Activated CD4-positive, alpha-beta T cell treated with anti-CD3 and anti-CD28 coated beads, Interleukin-2, amount 50 U/mL, for 24 hours (primary cell): ENCODE measurements at regions not wholly inside any gene's neighbourhood (a gene's known extent, or its start where the extent isn't known, plus 50 kb on each side); places are given as distances from the start of the nearest gene placed in this dataset.

Experiments used
- DNase-seq, 2 donors: peaks; one replicate each; pipeline ENCODE4 v3.0.0-alpha.2; 2020; ENCODE audit warnings: low read depth in 1 of 2, low spot score in 1 of 2

DNA sequence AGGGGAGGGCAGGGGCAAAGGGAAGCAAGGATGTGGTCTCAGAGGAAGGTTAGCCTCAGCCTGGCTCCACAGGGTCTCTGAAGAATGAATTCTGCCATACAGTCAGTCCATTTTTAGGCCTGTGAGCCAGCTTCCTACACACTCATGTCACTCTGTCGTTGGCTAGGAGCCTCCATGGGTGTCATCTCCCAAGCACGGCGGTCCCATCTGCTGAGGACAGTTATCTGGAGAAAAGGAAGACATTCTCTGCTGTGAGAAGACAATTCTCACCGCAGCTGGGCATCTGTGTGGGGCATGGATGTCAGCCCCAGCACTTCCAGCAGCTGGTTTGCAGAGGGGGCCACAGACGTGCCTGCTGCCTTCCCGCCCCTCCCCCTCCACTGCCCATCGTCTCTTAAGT is 167.6 kb downstream of the LINC00237 start:
- no peak for DNase-seq

DNA sequence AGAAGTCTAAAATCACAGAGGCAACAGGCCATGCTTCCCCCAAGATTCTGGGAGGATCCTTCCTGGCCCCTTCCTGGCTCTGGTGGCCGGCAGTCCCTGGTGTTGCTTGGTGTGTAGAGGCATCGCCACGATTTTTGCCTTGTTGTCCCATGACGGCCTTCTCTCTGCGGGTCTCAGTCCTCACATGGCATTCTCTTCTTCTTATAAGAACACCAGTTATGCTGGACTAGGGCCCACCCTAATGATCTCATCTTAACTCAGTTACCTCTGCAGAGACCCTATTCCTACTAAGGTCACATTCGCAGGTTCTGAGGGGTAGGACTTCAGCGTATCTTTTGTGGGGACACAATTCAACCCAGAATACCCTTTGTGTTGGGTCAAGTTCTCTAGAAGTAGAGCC is 168.0 kb downstream of the LINC00237 start:
- DNase-seq, result no peak

DNA sequence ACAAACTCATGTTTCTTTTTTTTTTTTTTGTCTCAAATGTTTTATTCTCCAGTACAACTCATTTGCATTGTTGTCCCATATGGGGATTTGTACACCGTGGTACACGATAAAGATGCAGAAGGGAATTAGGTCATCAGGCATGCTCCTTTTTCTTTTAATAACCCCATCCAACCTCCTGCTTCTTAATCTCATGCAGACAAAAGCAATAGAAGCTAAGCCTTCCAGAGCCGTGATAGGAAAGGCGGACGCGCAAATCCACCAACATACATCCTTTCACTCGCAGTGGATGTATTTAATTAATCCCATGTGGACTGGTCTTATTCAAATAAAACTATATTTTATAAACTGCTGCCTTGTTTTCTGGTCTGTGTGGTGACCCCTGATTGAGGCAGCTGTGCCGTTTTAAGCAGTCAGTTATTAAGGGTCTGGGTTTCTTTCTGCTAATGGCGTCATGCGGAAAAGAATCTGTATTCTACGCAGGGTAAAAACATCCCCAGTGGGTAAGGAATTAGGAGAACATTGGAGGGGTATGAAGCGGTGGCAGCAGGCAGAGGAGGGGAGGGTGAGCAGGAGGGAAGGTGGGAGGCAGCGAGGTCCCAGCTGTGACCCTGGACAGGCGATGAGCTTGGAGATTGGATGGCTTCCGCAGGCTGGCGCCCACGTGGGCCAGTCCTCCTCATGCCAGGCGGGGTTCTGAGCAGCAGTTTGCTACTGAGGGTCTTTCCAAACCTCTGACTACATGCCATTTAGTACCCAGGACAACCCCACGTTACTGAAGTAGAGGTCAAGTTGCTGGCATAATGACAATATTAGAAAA is 172.8 kb downstream of the LINC00237 start:
- DNase-seq, result no peak

DNA sequence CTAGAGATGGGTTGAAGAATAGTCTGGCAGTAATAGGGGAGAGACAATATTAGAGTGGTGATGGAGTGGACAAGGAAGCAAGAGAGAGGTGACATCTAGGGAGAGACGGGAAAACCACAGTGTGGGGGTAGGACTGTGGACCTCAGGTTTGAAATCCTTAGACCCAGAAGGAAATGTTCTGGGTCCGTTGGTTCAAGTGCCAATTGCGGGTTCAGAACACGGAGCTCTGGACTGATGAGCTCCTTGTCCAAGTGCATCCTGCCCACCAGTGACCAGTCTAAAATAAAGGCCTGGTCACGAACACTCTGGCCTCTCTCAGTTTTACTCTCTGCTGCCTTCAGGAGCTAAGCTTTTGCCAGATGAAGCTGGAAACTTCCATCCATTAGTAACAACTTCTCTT is 174.0 kb downstream of the LINC00237 start:
- DNase-seq, result no peak

DNA sequence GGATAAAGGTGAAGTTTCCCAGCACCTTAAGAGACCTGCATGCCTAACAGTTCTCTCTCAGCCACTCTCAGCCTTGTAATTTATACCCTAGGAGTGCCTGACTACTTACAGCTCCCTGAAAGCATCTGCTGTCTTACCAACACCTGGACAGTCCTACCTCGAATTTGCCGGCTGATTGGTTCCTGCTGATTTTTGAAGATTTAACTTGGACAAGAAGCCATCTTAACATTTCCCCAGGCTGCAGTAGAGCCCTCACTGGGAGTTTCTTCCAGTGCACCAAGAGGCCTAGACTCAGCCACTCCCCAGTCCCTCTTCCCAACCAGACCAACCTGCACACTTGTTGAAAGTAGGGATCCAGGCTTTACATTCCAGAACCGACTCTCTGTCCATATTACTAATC is 174.5 kb downstream of the LINC00237 start:
- DNase-seq, result no peak

DNA sequence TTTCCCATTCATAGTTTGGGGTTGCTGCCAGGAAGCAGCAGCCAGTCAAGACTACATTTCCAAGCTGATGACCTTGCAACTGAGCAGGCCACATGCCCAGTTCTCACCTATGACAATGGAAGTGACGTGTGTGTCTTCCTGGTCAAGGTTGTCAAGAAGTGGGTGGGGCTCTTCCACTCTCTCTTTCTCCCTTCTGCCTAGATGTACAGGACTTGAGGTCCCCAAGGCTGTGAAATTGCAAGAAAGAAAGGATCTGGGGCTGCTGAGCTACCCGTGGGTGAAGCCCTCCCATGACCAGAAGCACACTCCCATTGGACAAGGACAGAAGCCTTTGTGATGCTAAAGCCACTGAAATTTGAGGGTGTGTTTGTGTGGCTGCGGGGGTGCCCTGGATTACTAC is 175.1 kb downstream of the LINC00237 start:
- no peak for DNase-seq

DNA sequence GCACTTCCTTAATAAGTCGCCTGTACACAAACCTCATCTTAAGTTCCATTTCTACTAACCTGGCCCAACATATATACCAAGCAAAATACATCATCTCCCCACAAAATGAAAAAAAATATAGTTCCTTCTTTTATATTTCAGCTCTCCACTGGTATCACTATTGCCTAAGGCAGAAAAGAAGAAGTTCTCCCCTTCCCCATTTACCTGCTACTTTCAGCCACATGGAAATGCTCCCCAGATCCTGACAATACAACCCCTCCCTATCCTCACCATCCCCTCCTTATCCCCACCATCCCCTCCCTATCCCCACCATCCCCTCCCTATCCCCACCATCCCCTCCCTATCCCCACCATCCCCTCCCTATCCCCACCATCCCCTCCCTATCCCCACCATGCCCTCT is 175.7 kb downstream of the LINC00237 start:
- DNase-seq, result no peak

DNA sequence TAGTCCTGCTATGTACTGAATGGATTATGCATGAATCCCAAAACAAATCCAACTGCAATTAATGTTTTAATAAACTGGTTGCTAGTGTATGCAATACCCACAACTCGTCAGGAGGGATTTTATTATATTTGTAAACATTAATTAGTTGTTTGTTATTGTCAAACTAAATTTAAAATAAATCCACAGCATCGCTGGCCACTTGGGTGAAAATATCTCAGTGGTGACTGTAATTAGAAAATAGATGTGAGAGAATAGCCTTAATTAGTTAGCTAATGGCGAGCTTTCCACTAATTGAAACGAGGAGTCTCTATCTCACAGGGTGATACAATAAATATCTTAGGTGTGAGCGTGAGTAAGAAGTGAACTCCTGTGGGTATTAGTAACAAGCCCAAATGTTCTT is 176.8 kb downstream of the LINC00237 start:
- DNase-seq, result no peak

DNA sequence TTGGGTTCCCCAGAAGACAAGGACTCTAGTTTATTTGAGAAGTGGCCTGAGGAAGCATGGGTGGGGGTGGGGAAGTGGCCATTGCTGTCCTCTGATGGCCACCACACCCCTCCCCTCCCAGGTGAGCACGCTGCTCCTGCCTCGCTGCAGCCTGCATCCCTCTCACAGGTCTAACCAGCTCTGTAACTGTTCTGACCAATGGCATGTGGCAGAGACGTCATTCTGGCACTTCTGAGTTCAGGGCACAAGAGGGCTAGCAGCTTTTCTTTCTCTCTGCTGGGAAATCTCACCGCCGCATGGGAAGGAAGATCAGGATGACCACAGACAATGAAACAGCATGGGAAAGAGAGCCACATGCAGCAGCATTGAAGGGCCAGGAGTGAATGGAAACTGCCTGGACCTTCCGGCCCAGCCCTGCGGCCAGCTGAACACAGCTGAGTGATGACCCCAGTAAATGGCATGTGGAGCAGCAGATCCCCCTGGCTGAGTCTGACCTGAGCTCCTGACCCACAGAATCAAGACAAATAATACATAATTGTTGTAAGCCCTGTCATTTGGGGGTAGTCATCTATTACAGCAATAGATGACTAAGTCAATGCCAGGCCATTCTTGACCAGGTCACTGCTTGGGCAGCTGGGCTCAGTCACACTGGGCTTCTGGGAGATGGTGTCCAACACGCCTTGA is 179.8 kb downstream of the LINC00237 start:
- no peak for DNase-seq

DNA sequence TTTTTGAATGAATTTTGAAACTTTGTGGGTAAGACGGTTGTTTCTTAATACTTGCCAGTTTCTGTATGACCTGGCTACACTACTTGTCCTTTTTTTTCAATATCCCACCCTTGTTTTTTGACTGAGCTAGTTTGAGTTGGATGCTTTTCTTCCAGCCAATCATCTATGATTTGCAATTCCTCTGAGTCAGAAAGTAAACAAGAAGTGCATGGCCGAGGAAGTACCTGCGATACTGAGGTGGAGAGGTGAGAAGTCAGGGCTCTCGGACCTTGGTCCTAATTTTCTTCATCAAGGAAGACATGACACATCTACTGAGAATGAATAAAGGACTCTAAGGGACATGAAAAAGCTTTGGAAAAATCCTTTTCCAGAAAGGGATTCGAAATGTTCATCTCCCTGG is 185.7 kb downstream of the LINC00237 start:
- no peak for DNase-seq

DNA sequence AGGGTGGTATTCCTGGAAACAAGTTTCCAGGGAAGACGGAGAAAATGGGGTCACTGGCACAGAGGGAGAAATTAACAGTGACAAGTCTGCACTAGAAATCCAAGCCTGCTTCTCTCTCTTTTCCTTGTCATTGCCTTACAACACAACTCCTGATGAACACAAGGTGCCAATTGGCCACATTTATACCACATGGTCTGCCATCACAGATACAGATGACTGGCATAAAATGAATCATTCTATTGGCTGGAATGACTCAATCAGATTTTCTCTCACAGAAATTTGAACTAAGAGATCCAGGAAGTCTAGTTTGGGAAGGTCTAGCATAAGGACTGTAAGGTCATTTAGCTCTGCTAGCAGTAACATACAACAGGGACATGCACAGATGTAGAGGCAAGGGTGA is 190.3 kb downstream of the LINC00237 start:
- DNase-seq, result no peak

DNA sequence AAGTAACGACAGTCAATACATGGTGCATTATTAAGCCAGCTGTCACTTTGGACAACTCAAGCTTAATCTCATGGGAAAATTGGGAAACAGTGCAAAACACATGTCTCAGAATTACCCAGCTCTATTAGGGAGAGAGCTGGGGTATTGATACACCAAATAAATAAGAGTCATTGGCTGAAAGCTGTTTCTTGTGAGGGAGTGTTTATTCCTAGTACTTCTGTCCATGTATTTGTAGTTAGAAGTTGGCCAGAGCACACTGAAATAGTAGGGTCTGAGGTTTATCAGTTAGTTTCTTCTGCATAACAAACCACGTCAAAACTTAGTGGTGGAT is 192.0 kb upstream of the RALGAPA2 start:
- no peak for DNase-seq

DNA sequence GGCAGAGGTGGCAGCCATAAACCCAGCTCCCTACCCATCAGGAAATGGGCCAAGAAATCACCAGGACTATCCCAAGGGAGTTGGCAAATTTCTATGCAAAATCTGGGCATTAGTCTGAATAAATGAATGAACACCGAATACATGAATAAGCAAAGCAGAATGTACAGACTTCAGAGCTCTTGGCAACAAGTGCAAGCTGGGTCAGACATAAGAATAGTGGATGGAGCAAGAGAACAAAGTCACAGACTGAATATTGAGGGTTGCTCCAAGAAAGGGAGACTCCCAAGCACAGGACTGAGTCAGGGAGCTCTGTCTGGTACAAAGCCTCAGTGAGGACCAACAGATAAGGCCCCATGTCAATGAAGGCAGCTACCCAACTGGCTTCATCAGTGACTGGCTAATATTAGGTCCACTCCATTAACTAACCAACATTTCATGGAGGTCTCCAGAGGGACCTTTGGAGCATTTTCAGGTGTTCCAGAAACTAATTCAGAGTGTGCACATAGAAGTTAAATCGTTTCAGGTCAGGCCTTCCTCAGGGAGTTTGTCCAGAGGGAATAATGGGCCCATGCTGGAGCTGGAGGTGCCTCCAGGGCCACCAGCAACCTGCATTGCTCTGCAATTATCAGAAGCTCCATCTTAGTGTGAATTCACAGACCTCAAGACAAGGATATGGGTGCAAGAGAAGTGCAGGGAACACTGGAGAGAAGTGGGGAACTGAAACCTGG is 191.5 kb upstream of the RALGAPA2 start:
- no peak for DNase-seq

DNA sequence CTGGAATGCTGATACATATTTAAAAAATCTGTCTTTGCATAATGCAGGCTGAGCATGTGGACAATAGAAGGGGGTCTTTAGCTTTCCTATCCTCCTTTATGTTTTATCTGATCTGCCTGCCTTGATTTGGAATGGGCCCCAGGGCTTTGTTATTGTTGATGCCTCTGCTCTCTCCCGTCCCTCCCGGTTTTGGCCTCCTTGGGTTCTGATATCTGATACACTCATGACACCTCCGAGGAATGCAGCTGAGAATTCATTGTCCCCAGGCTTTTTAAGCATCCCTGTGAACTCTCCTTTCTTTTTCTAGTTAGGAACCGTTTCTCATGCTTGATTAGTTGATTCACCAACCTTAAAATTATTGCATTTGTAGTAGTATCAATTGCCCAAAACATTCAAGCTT is 185.5 kb upstream of the RALGAPA2 start:
- DNase-seq, result no peak

DNA sequence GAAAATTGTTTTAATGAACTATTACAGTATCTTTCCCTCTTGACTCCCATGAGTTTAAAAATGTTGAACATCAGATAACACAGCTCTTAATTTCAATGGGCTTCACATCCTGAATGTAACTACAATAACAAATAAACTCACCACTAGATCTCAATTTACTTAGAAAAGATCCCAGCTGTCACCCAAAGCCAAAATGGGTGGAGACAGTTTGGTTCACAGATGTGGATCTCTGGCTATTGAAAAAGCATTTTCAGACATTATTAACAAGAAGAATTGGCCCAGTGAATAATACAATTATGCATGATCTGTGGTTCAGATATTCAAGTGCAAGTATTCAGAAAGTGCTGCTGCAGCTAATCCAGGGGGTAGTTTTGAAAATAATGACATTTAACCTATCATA is 184.7 kb upstream of the RALGAPA2 start:
- DNase-seq, result no peak

DNA sequence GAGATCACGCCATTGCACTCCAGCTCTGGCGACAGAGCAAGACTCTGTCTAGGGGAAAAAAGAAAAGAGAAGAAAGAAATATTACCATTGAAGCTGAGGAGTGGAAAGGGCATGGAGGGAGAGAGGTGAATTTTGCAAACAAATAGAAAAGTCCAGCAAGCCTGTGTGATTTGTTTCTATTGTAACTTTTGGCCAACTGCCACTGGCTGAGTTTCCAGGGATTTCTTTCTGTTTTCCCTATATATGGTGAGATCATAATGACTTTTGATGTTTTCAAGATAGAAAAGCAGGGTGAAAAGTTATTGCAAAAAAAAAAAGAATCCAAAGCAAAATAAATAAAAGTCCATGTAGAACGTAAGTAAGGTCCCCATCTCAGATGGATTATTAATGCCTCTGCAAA is 184.2 kb upstream of the RALGAPA2 start:
- no peak for DNase-seq

DNA sequence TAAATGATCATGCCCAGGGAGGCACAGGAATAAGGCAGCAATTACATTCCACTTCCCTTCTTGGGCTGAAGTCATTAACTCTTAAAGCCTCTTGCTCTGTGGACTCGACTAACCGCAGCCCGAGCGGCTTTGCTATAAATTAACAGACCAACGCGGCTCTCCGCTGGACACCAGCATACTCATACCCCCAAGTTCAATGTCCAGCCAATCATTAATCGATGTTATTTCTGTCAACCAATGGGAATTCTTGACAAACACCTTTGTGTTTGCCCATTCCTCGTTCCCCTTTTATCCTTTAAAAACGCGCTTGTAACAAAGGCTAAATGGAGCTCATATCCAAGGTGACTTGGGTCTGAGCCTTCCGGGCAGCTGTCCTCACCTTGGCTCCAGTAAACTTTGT is 183.1 kb upstream of the RALGAPA2 start:
- no peak for DNase-seq

DNA sequence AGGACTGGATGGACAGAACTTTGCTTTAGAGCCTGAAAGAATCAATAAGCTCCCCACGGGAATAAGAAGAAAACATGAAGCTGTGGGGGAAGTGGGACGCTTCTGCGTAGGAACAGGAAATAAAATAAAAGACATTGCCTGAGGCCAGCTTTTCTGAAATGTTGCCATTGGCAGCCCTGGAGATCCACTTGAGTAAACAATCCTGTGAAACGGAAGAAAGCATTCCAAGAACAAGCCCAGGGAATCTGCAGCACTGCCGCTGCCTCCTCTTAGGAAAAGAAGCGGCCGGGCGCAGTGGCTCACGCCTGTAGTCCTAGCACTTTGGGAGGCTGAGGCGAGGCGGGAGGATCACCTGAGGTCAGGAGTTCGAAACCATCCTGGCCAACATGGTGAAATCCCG is 182.3 kb upstream of the RALGAPA2 start:
- DNase-seq, result no peak

DNA sequence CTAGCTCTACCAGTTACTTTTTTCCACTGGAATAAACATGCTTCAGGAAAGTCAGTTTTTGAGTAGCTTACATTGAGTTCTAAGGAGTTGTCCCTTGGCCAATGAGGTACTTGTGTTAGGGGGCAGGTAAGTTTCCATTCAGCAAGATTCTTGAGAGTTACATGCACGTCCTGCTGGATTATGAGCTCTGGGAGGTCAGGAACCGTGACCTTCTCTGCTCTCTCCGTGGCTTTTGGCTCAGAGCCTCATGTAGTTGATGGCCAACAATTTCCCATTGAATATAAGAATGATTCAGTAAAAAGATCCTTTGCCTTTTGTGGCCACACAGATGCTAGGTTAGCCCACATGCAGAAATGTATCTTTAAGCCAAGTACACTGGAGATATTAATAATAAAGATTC is 181.8 kb upstream of the RALGAPA2 start:
- no peak for DNase-seq

DNA sequence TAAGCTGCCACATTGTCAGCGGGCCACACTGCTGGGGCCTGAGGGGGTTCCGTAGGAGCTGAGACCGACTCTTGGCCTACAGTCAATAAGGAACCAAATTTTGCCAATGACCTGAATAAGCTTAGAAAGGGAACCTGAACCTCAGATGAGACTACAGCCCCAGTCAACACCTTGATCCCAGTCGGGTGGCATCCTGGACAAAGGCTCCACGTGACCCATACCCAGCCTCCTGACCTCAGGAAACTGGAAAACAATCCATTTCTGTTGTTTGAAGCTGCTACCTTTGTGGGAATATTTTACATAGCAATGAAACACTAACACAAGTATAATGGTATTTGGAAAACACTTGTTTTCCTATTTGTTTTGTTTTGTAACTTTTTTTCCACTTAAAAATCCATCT is 179.9 kb upstream of the RALGAPA2 start:
- DNase-seq, result no peak

DNA sequence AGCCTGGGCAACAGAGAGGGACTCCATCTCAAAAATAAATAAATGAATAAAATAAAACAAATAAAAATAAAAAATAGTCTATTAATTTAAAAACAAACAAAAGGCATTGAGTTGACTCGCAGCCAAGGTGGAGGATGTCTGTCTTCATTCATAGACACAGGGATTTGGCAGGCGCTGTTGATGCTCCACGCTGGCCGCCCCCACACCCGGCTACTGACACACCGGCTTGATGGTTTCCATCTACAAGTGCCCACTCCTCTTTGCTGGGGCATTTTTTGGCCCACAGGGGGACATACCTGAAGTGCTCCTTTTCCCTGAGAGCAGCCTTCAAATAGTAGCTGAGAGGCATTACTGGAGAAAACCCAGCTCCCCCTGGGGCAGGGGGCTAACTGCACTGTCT is 178.3 kb upstream of the RALGAPA2 start:
- no peak for DNase-seq

DNA sequence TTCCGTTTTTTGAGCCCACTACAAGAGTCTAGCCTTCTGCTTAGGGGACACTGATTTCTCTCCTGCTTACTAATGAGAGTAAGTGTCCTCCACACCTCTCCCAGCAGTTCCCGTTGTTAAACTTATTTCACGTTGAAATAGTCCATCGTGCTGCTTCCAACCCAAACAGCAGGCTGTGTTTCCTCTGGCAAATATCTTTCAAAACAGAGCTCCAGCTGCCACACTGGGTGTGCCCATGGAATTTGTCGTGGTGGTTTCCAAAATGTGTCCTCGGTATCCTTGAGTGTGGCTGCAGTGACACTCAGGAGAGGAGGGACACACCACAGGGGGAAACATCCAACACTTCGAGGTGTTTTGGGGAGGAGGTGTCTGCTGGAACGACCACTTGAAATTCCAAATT is 176.5 kb upstream of the RALGAPA2 start:
- no peak for DNase-seq
